T-cell (primary cell): ENCODE measurements at regions not wholly inside any gene's neighbourhood (a gene's known extent, or its start where the extent isn't known, plus 50 kb on each side); places are given as distances from the start of the nearest gene placed in this dataset.
"Not testable (repeated sequence)": the region's sequence is repeated elsewhere in the genome, so short reads cannot be mapped to it uniquely, and the experiment has no call there.

ENCODE experiments used
- ATAC-seq, 4 experiments: fragments of 200-7000 bp in 3 of 4; fragments of 150-1000 bp in 1 of 4; cut with Tn5 transposase; replicated peaks in 1 of 4; 1 replicate in 3 of 4; 2 replicates in 1 of 4; pipeline ENCODE4 v1.10.0; 2021; ENCODE audit warnings: moderate library complexity in 3 of 4, mild to moderate bottlenecking in 2 of 4, moderate number of reproducible peaks in 1 of 4
- CTCF ChIA-PET, 2 donors: fragments of 300-600 bp; sonication (Branson Sonifier 250); formaldehyde crosslinking; loops; one replicate each; lab custom pipeline; 2022; ENCODE audit warnings: antibody characterized with exemption in 2 of 2; lab: Charles Lee
- POLR2A ChIA-PET, 2 donors: fragments of 300-600 bp; sonication (Branson Sonifier 250); formaldehyde crosslinking; loops; one replicate each; lab custom pipeline; 2022; ENCODE audit warnings: antibody characterized with exemption in 2 of 2; lab: Charles Lee
- DNase-seq, 35 experiments: peaks; one replicate each; pipeline versions ENCODE4 v3.0.0 to v3.0.0-alpha.2; 2013 to 2023
- H3K27ac ChIP-seq: one replicate; pipeline ENCODE4 v1.5.1; 2013; ENCODE audit warnings: low read length
- H3K27me3 ChIP-seq, 2 experiments: replicated peaks in 1 of 2; 1 replicate in 1 of 2; 2 replicates in 1 of 2; pipeline versions ENCODE4 v1.6.1 to v1.7.0; 2013; ENCODE audit warnings: low read length in 1 of 2, mixed read lengths in 1 of 2; ENCODE audit not compliant: control insufficient read depth in 2 of 2, insufficient read depth in 2 of 2; ENCODE audit errors: extremely low read depth in 1 of 2
- H3K36me3 ChIP-seq, 2 donors: 1 replicate in 1 of 2; 2 replicates in 1 of 2; pipeline versions ENCODE4 v1.6.1 to v1.7.0; 2013; ENCODE audit warnings: low read length in 1 of 2; ENCODE audit not compliant: control insufficient read depth in 2 of 2, insufficient read depth in 1 of 2; ENCODE audit errors: extremely low read depth in 1 of 2
- H3K4me1 ChIP-seq, 2 experiments: 1 replicate in 1 of 2; 2 replicates in 1 of 2; pipeline versions ENCODE4 v1.6.1 to v1.7.0; 2013; ENCODE audit warnings: low read length in 2 of 2, mixed read lengths in 1 of 2; ENCODE audit not compliant: insufficient read depth in 2 of 2, control insufficient read depth in 1 of 2; ENCODE audit errors: extremely low read depth in 1 of 2
- H3K4me3 ChIP-seq, 2 donors: 1 replicate in 1 of 2; 2 replicates in 1 of 2; pipeline versions ENCODE4 v1.5.1 to v1.7.0; 2013; ENCODE audit warnings: mild to moderate bottlenecking in 2 of 2, low read length in 1 of 2, moderate library complexity in 1 of 2; ENCODE audit not compliant: control insufficient read depth in 1 of 2; ENCODE audit errors: extremely low read depth in 1 of 2
- H3K9me3 ChIP-seq: 2 replicates; pipeline ENCODE4 v1.7.0; 2013
- H3K27ac Mint-ChIP-seq, 2 donors: one replicate each; pipeline ENCODE4 v1.8.0; 2020 to 2021; ENCODE audit warnings: mild to moderate bottlenecking in 2 of 2, mixed read lengths in 2 of 2
- H3K27me3 Mint-ChIP-seq, 2 donors: one replicate each; pipeline ENCODE4 v1.8.0; 2021 to 2022; ENCODE audit warnings: mixed read lengths in 2 of 2
- H3K36me3 Mint-ChIP-seq: one replicate; pipeline ENCODE4 v1.8.0; 2021; ENCODE audit warnings: mixed read lengths
- H3K4me1 Mint-ChIP-seq, 3 donors: one replicate each; pipeline ENCODE4 v1.8.0; 2020 to 2022; ENCODE audit warnings: mixed read lengths in 3 of 3, mild to moderate bottlenecking in 1 of 3
- H3K4me3 Mint-ChIP-seq, 3 donors: one replicate each; pipeline ENCODE4 v1.8.0; 2020 to 2022; ENCODE audit warnings: mild to moderate bottlenecking in 3 of 3, mixed read lengths in 3 of 3, moderate library complexity in 3 of 3
- H3K9me3 Mint-ChIP-seq, 3 donors: one replicate each; pipeline ENCODE4 v1.8.0; 2020 to 2022; ENCODE audit warnings: mixed read lengths in 3 of 3
- WGBS: methylation state at CpG from one replicate; pipeline ENCODE4 v1.1.5; 2013; ENCODE audit warnings: missing lambda C conversion rate; ENCODE audit not compliant: insufficient coverage; 5-methylcytosine and 5-hydroxymethylcytosine counted together

DNA sequence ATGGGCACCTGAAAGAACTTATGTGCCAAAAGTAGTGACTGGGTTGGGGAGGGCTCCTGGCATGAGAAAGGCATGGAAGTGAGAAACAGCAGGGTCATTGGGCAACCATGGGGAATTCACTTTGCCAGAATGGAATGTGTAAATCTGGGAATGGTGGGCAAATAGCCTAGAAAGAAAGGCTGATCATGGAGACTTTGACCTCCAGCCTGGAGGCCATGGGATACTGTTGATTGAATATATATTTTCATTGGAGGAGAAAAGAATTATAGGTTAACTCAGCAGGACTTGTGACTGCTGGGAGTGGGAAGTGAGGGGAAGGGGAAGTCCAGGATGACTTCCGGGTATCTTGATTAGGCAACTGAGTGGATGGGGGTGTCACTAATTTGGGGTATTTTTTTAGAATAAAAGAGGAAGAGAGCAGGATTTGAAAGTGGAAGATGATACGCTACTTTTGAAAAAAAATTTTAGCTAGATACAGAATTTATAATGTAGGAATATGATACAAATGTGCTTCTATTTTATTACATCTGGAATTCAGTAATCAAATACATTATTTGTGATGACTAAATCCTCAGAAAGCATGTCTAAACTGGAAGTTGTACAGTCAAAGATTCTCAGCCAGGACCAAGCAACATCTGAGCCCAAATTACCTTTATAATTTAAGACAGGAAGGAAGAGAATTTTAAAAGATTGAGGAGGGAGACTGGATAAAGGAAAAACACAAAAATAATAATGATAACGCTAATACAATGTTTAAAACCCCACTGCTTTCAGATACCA, 116.2 kb downstream of the GATA6 start:
- Histone ChIP-seq H3K27ac (no peak overlapping the region), H3K4me3 (no peak overlapping the region), H3K9me3 (no peaks in the 10 kb centered on the region), H3K36me3 (no peaks in the 10 kb centered on the region), H3K27me3 (no peaks in the 10 kb centered on the region), H3K4me1 (peaks cover 0 to 7% of the 10 kb centered on the region in 2 experiments)
- DNase-seq = no peak
- WGBS = 50% methylated on average over 1 of the region's 3 CpGs
- ATAC-seq = no peak
- Mint-ChIP-seq H3K27me3 (no peaks in the 10 kb centered on the region), H3K9me3 (peaks cover 0 to 8% (median 4%) of the 10 kb centered on the region in 3 donors), H3K4me3 (no peak overlapping the region), H3K27ac (no peak overlapping the region), H3K36me3 (no peaks in the 10 kb centered on the region), H3K4me1 (peaks cover 0 to 17% (median 8%) of the 10 kb centered on the region in 3 donors)
- ChIA-PET CTCF (no interaction called here), POLR2A (no interaction called here)

- ATAC-seq (no peak), DNase-seq (no peak)
- Histone ChIP-seq H3K27me3 (no peaks in the 10 kb centered on the region), H3K27ac (no peak overlapping the region), H3K36me3 (no peaks in the 10 kb centered on the region), H3K9me3 (no peaks in the 10 kb centered on the region), H3K4me3 (no peak overlapping the region), H3K4me1 (peaks cover 0 to 7% of the 10 kb centered on the region in 2 experiments)
- Mint-ChIP-seq H3K9me3 (peaks cover 0 to 8% (median 0%) of the 10 kb centered on the region in 3 donors), H3K4me1 (peaks cover 0 to 17% (median 8%) of the 10 kb centered on the region in 3 donors), H3K27ac (no peak overlapping the region), H3K4me3 (no peak overlapping the region), H3K27me3 (no peaks in the 10 kb centered on the region), H3K36me3 (no peaks in the 10 kb centered on the region)
- CTCF ChIA-PET = no interaction called here
- POLR2A ChIA-PET = interaction anchor here in 1 of 2 donors (0.7 kb wide), 1 partner anchor 9 kb away, joined by 8 read pairs; no protein-coding TSS in a partner anchor
- 80% methylated on average over 1 of the region's 3 CpGs for WGBS
These were observed 115.4 kb downstream of the GATA6 start for GRCh38 chr18:22284581-22285360.

DNA sequence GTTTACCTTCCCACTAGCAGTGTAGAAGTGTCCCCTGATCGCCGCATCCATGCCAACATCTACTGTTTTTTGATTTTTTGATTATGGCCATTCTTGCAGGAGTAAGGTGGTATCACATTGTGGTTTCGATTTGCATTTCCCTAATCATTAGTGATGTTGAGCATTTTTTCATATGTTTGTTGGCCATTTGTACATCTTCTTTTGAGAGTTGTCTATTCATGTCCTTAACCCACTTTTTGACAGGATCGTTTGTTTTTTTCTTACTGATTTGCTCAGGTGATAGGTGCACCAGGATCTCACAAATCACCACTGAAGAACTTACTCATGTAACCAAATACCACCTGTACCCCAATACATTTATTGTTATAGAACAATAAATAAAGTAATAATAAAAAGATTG, 114.5 kb downstream of the GATA6 start:
- H3K36me3 Mint-ChIP-seq, H3K9me3 ChIP-seq, DNase-seq, H3K27ac ChIP-seq, ATAC-seq, CTCF ChIA-PET, H3K27me3 ChIP-seq, H3K4me1 ChIP-seq, H3K4me3 Mint-ChIP-seq, H3K9me3 Mint-ChIP-seq, H3K36me3 ChIP-seq, H3K27ac Mint-ChIP-seq, H3K4me3 ChIP-seq, H3K27me3 Mint-ChIP-seq: not testable (repeated sequence)
- POLR2A ChIA-PET = interaction anchor here in 1 of 2 donors (0.6 to 0.7 kb wide), 2 partner anchors 8 to 289 kb away, joined by 3 to 8 read pairs; no protein-coding TSS in a partner anchor
- WGBS = no CpG with 5 or more reads among the region's 4 CpGs
- peaks cover 0 to 17% (median 8%) of the 10 kb centered on the region in 3 donors for H3K4me1 Mint-ChIP-seq

- DNase-seq = no peak
- H3K36me3 ChIP-seq = no peaks in the 10 kb centered on the region
- no peaks in the 10 kb centered on the region for H3K9me3 ChIP-seq
- H3K27me3 Mint-ChIP-seq = no peaks in the 10 kb centered on the region
- ChIA-PET CTCF (no interaction called here), POLR2A (interaction anchor here in 1 of 2 donors (0.6 kb wide), 1 partner anchor 289 kb away, joined by 3 read pairs; no protein-coding TSS in a partner anchor)
- no peak overlapping the region for H3K4me3 Mint-ChIP-seq
- H3K9me3 Mint-ChIP-seq = peaks cover 0 to 8% (median 0%) of the 10 kb centered on the region in 3 donors
- peaks cover 0 to 7% of the 10 kb centered on the region in 2 experiments for H3K4me1 ChIP-seq
- peaks cover 0 to 17% (median 8%) of the 10 kb centered on the region in 3 donors for H3K4me1 Mint-ChIP-seq
- WGBS = no CpG with 5 or more reads among the region's 3 CpGs
- H3K27ac Mint-ChIP-seq = no peak overlapping the region
- no peaks in the 10 kb centered on the region for H3K36me3 Mint-ChIP-seq
- peak overlapping the region; percentile 92 for H3K27ac ChIP-seq
- no peak for ATAC-seq
- no peak overlapping the region for H3K4me3 ChIP-seq
- peaks cover 0 to 5% of the 10 kb centered on the region in 2 experiments for H3K27me3 ChIP-seq
These were observed 114.0 kb downstream of the GATA6 start for GRCh38 chr18:22283397-22283796.

DNA sequence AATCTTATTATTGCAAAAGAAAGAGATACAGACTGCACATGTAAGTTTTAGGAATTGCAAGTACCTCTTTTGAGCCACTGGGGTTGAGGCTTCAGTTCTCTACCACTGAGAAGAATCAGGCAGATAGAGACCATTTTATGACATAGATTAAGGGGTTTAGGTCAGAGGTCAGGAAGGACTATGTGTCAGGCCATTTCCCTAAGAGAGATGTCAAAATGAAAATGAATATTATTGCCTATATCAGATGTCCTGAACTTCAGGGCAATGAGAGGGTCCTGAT, 113.7 kb downstream of the GATA6 start:
- DNase-seq (peak in 1 of 35 experiments; percentile 23), ATAC-seq (no peak)
- Mint-ChIP-seq H3K4me3 (no peak overlapping the region), H3K27me3 (no peaks in the 10 kb centered on the region), H3K27ac (peak overlapping the region; percentile 10 to 70), H3K4me1 (peaks cover 0 to 17% (median 8%) of the 10 kb centered on the region in 3 donors), H3K9me3 (peaks cover 0 to 8% (median 0%) of the 10 kb centered on the region in 3 donors), H3K36me3 (no peaks in the 10 kb centered on the region)
- Histone ChIP-seq H3K27ac (peak overlapping the region; percentile 92), H3K9me3 (no peaks in the 10 kb centered on the region), H3K4me3 (no peak overlapping the region), H3K36me3 (no peaks in the 10 kb centered on the region), H3K27me3 (peaks cover 0 to 5% of the 10 kb centered on the region in 2 experiments), H3K4me1 (peaks cover 0 to 7% of the 10 kb centered on the region in 2 experiments)
- CTCF ChIA-PET = interaction anchor here (0.6 to 1.6 kb wide), 3 partner anchors 11 to 278 kb away, joined by 3 to 5 read pairs (median 4); no protein-coding TSS in a partner anchor
- POLR2A ChIA-PET = interaction anchor here (0.6 to 1.6 kb wide), 3 partner anchors 62 to 290 kb away, joined by 3 to 12 read pairs (median 8); no protein-coding TSS in a partner anchor
